HG03439 (cell line): ENCODE measurements at regions not wholly inside any gene's neighbourhood (a gene's known extent, or its start where the extent isn't known, plus 50 kb on each side); places are given as distances from the start of the nearest gene placed in this dataset.

Experiments used
- ATAC-seq: cut with Tn5 transposase; IDR thresholded peaks from one replicate; pipeline ENCODE4 v1.9.1; 2021; ENCODE audit warnings: mild to moderate bottlenecking, moderate library complexity; ENCODE audit not compliant: unreplicated experiment

- ATAC-seq = peak; percentile 83
Measured at GRCh38 chr10:77710759-77711682, 73.4 kb upstream of the KCNMA1 start.

- no peak for ATAC-seq
Measured at GRCh38 chr10:77710081-77710551, 72.5 kb upstream of the KCNMA1 start.

GRCh38 chr10:77707570-77707969, 70.0 kb upstream of the KCNMA1 start:
- no peak for ATAC-seq

GRCh38 chr10:77702166-77702565, 64.6 kb upstream of the KCNMA1 start:
- ATAC-seq = no peak

GRCh38 chr10:77700086-77700485, 62.5 kb upstream of the KCNMA1 start:
- no peak for ATAC-seq

- ATAC-seq = peak; percentile 51
Measured at GRCh38 chr10:77699080-77699645, 61.6 kb upstream of the KCNMA1 start.

GRCh38 chr10:77698267-77698931, 60.8 kb upstream of the KCNMA1 start:
- no peak for ATAC-seq

- ATAC-seq = no peak
Measured at GRCh38 chr10:77696584-77696983, 59.0 kb upstream of the KCNMA1 start.

- no peak for ATAC-seq
Measured at GRCh38 chr10:77695186-77695585, 57.6 kb upstream of the KCNMA1 start.

- ATAC-seq = no peak
Measured at GRCh38 chr10:77692782-77693181, 55.2 kb upstream of the KCNMA1 start.

- ATAC-seq = no peak
Measured at GRCh38 chr10:77689339-77689738, 51.7 kb upstream of the KCNMA1 start.

- no peak for ATAC-seq
Measured at GRCh38 chr10:77687621-77688020, 50.0 kb upstream of the KCNMA1 start.
